ENCODE measurements at regions not wholly inside any gene's neighbourhood (a gene's known extent, or its start where the extent isn't known, plus 50 kb on each side); places are given as distances from the start of the nearest gene placed in this dataset.

- in situ Hi-C loops (cut with MboI; ENCODE audit: low sequenced_read_pairs): no loop called here
- no peak for ATAC-seq (ENCODE audit: low read depth)
- intact Hi-C loops (cut with micrococcal nuclease): no loop called here
These were observed 496.6 kb upstream of the SGO1 start for GRCh38 chr3:20682573-20682972.

More at GRCh38 chr3:20682573-20682972, 496.6 kb upstream of the SGO1 start:
- no peak for DNase-seq
- H3K4ac ChIP-seq (ENCODE audit: low read depth, low read length): no peak overlapping the region
- dilution Hi-C loops (cut with HindIII; ENCODE audit: low sequenced_read_pairs, unreplicated experiment): no loop called here
- no peak overlapping the region for H2AFZ ChIP-seq (replicated peaks; ENCODE audit: low read length, poor library complexity)
- H3K9ac ChIP-seq (ENCODE audit: low read depth, low read length): no peak overlapping the region
- TF ChIP-seq USF2 (IDR thresholded peaks at IDR 0.05; ENCODE audit: low read depth, low read length): no peak
- TF ChIP-seq CEBPB (IDR thresholded peaks at IDR 0.05; ENCODE audit: low read depth, low read length): no peak
- no peak for TF ChIP-seq MAZ (IDR thresholded peaks at IDR 0.05; ENCODE audit: borderline replicate concordance, low read depth, low read length)
- TF ChIP-seq RAD21 (IDR thresholded peaks at IDR 0.05; ENCODE audit: low read length): no peak
- TF ChIP-seq NFE2L2 (IDR thresholded peaks at IDR 0.05; ENCODE audit: low read depth, low read length): no peak
- TF ChIP-seq RFX5 (IDR thresholded peaks at IDR 0.05; ENCODE audit: low read depth, low read length): no peak
- no peak for TF ChIP-seq RCOR1 (IDR thresholded peaks at IDR 0.05; ENCODE audit: insufficient replicate concordance, low read length)
- TF ChIP-seq MXI1 (IDR thresholded peaks at IDR 0.05; ENCODE audit: borderline replicate concordance, low read depth, low read length): no peak
- no peak for TF ChIP-seq POLR2A (IDR thresholded peaks at IDR 0.05; ENCODE audit: low read depth, low read length)
- TF ChIP-seq CTCF (conservative IDR thresholded peaks at IDR 0.05; ENCODE audit: low read depth, low read length): no peak
- H2AK9ac ChIP-seq (replicated peaks; ENCODE audit: low read depth, low read length, poor library complexity): no peak overlapping the region
- no CpG with 5 or more reads among the region's 5 CpGs for WGBS, 2 experiments (ENCODE audit: extremely low coverage in 2 of 2, insufficient read length in 1 of 2)
- ChIA-PET POLR2A (ENCODE audit: unreplicated experiment) (no interaction called here), CTCF (no interaction called here)
- no peak overlapping the region for H2BK15ac ChIP-seq (ENCODE audit: low read depth, low read length)
- H3K18ac ChIP-seq (ENCODE audit: low read depth, low read length): no peak overlapping the region
- H4K20me1 ChIP-seq (ENCODE audit: insufficient read depth, low read length): no peaks in the 10 kb centered on the region
- H3K4me2 ChIP-seq (ENCODE audit: low read depth, low read length): no peak overlapping the region
- H3K56ac ChIP-seq (ENCODE audit: extremely low read depth, insufficient read depth, low read length): no peak overlapping the region
- no peaks in the 10 kb centered on the region for H3K79me1 ChIP-seq (ENCODE audit: low read depth in 1 of 2, low read length in 2 of 2)
- H2BK120ac ChIP-seq (ENCODE audit: low read depth, low read length): no peak overlapping the region
- H3K36me3 ChIP-seq (ENCODE audit: control insufficient read depth, insufficient read depth, low read length): no peaks in the 10 kb centered on the region
- H3K9me3 ChIP-seq (ENCODE audit: control insufficient read depth, insufficient read depth, low read length): peaks cover 2% of the 10 kb centered on the region; the same call in 1 of the 2 replicates
- H3K9me1 ChIP-seq (ENCODE audit: insufficient read depth, low read length): no peaks in the 10 kb centered on the region
- no peaks in the 10 kb centered on the region for H3K27me3 ChIP-seq (ENCODE audit: control insufficient read depth, insufficient read depth, low read length)
- no peak overlapping the region for H3K27ac ChIP-seq (ENCODE audit: insufficient read depth, low read length)
- no peak overlapping the region for H3K4me3 ChIP-seq (ENCODE audit: insufficient read depth, low read depth, low read length)
- no peak overlapping the region for H3K23ac ChIP-seq (ENCODE audit: low read depth, low read length)
- no peak overlapping the region for H4K91ac ChIP-seq (ENCODE audit: insufficient read depth, low read depth, low read length)
- no peaks in the 10 kb centered on the region for H3K4me1 ChIP-seq (ENCODE audit: control insufficient read depth, insufficient read depth, low read length)
- H2BK5ac ChIP-seq (ENCODE audit: low read depth, low read length, poor library complexity, severe bottlenecking): no peak overlapping the region
- no peak overlapping the region for H4K8ac ChIP-seq (ENCODE audit: low read depth in 2 of 2, low read length in 2 of 2)
- H4K5ac ChIP-seq (ENCODE audit: low read depth, low read length): no peak overlapping the region
- BruUV-seq (replicated peaks): no TSS peak
- no peak overlapping the region for H2BK20ac ChIP-seq (ENCODE audit: low read depth, low read length)
- H2AK5ac ChIP-seq (ENCODE audit: low read depth, low read length): no peak overlapping the region
- no peak overlapping the region for H3K14ac ChIP-seq (replicated peaks; ENCODE audit: low read depth, low read length)
